ENCODE measurements at regions not wholly inside any gene's neighbourhood (a gene's known extent, or its start where the extent isn't known, plus 50 kb on each side); places are given as distances from the start of the nearest gene placed in this dataset.
"Not testable (repeated sequence)": the region's sequence is repeated elsewhere in the genome, so short reads cannot be mapped to it uniquely, and the experiment has no call there.

DNA sequence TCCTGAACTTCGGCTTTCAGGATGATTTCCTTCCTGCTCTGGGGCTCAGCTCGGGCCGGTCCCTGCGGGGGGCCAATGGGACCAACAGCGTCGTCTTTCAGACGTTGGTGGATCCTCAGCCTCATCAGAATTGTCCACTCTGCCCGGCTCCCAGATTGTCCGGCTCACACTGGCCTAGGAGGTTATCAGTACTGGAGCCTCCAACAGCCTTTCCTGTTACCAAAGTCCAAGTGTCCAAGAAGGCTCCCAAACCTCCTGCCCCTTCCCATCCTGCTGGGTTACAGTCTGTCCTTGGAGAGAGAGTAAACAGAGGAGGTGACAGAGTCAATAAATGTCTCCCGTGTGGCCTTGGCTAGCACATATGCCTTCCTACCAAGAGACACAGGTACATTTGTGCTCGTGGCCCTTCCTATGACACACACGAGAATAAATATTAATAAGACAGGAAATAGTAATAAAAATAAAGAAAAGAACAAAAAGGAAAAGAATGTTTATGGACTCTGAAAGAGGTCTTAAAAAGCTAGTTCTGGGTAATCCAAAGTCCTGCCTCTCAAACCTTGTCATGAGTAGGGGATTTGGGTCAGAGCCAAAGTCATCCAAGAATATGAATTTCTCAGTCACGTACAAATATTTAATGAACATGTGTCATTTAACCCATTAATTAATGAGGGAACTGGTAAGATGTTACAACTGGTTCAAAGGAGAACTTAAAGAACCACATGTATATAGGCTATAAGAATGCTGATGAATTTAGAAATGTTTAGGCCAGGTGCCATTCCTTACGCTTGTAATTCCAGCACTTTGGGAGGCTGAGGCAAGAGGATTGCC, 80.8 kb upstream of the SLC2A1 start:
- no peak for DNase-seq

- no peak for DNase-seq
Observed at GRCh38 chr1:43038232-43038935, 79.7 kb upstream of the SLC2A1 start.

GRCh38 chr1:43037466-43037865, 78.8 kb upstream of the SLC2A1 start:
- DNase-seq: no peak

GRCh38 chr1:43036932-43037331, 78.3 kb upstream of the SLC2A1 start:
- DNase-seq: no peak

- no peak for DNase-seq
Observed at GRCh38 chr1:43035821-43036741, 77.4 kb upstream of the SLC2A1 start.

GRCh38 chr1:43034778-43035177, 76.1 kb upstream of the SLC2A1 start:
- no peak for DNase-seq

GRCh38 chr1:43034195-43034658, 75.6 kb upstream of the SLC2A1 start:
- DNase-seq: no peak

GRCh38 chr1:43031316-43032203, 72.9 kb upstream of the SLC2A1 start:
- no peak for DNase-seq

DNA sequence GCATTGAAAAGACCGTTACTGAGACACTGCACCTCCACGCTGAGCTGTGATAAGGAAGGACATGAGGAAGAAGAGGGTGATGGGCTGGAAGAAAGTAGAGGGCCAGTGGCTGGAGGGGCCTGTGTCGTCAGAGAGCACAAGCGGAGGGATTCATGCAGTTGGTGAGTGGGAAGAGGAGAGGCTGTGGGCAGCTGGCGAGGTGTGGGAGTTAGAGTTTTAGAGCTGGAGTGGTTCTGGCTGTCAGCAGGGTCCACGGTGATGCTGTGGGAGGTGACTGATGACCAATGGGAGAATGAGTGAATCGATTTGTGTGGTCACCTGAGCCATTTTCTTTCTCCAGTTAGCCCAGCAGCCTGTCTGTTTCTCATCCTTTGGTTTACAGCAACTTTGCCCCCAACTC, 66.2 kb upstream of the SLC2A1 start:
- DNase-seq: no peak

GRCh38 chr1:43021547-43022474, 63.1 kb upstream of the SLC2A1 start:
- DNase-seq: no peak

DNA sequence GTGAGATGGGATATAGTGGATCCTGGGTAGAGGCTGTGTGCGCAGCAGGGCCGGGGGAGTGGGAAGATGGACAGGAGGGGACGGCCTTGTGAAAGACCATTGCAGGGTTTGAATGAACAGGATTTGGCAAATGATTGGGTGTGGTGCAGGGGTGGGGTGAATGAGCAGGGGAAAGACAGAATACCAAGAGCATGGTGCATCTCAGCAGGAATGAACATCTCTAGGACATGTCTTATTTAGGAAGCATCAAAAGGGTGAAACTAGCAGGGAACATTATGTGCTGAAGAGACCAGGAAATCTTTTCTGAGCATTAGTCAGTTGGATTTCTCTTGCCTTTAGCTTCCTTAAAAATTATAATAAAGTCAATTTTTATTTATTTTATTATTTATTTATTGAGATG, 60.6 kb upstream of the SLC2A1 start:
- DNase-seq: no peak

DNA sequence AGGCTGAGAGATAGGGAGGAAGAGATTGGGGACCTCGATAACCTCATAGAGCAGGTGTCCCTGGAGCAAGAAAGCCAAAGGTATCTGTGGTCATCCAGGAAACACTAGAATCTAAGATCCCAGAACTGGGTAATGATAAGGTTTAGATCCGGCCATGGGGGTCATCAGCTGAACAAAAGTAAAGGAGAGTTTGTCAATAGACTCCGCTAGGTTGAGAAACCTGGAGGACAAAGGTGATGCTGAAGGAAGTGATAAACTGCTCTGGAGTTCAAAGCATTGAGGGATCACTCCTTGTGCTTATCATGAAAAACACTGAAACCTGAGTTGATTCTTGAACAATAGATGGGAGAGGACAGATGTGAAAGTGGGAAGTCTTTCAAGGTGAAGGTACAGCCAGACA, 59.5 kb upstream of the SLC2A1 start:
- no peak for DNase-seq

DNA sequence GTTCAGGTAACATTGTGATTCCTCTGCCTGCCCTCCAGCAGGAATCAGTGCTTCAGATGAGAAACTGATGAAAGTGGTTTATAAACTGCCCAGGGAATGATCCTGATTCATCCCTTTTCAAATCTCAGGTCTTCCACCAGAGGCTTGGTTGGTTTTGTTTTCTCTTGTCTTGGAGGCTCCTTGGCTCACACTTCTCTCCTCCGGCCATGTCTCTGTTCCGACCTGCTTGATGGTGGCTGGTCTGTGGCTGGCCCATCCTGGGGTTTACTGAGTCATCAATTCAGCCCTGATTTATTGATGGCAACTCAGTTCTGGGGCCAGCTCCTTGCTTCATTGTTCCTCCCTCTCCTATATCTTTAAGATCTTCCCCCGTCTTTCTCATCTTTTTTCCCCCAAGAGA, 56.6 kb upstream of the SLC2A1 start:
- DNase-seq: no peak

DNA sequence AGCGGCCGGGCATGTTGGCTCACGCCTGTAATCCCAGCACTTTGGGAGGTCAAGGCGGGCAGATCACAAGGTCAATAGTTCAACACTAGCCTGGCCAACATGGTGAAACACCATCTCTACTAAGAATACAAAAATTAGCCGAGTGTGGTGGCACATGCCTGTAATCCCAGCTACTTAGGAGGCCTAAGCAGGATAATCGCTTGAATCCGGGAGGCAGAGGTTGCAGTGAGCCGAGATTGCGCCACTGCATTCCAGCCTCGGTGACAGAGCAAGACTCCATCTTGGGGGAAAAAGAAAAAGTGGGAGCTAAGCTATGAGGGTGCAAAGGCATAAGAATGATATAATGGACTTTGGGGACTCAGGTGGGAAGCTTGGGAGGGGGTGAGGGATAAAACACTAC, 55.9 kb upstream of the SLC2A1 start:
- not testable (repeated sequence) for DNase-seq

- DNase-seq: no peak
Observed at GRCh38 chr1:43011020-43011419, 52.4 kb upstream of the SLC2A1 start.

GRCh38 chr1:43009274-43009673, 50.6 kb upstream of the SLC2A1 start:
- DNase-seq: no peak

- DNase-seq: no peak
Observed at GRCh38 chr1:43008115-43009060, 49.7 kb upstream of the SLC2A1 start.

Data from activated naive CD4-positive, alpha-beta T cell treated with Interleukin-2 at 50 U/mL for 16 hours (primary cell).